CD14-positive monocyte (primary cell): ENCODE measurements at regions not wholly inside any gene's neighbourhood (a gene's known extent, or its start where the extent isn't known, plus 50 kb on each side); places are given as distances from the start of the nearest gene placed in this dataset.

Experiments
- DNase-seq, 3 donors: peaks; one replicate each; pipeline ENCODE4 v3.0.0-alpha.2; 2011 to 2022
- H2AFZ ChIP-seq: 2 replicates; pipeline ENCODE4 v1.6.0; 2012; ENCODE audit warnings: mild to moderate bottlenecking, low read depth, low read length, inconsistent platforms; ENCODE audit not compliant: insufficient read depth, poor library complexity, severe bottlenecking
- H3K27ac ChIP-seq, 2 donors: 1 replicate in 1 of 2; 2 replicates in 1 of 2; pipeline ENCODE4 v1.5.1; 2012 to 2013; ENCODE audit warnings: low read length in 2 of 2, control low read depth in 1 of 2, inconsistent platforms in 1 of 2, low read depth in 1 of 2, mild to moderate bottlenecking in 1 of 2
- H3K27me3 ChIP-seq, 2 donors: one replicate each; pipeline versions ENCODE4 v1.6.0 to v1.6.1; 2011 to 2013; ENCODE audit warnings: low read length in 2 of 2; ENCODE audit not compliant: control insufficient read depth in 2 of 2, insufficient read depth in 2 of 2
- H3K36me3 ChIP-seq, 2 donors: replicated peaks in 1 of 2; 1 replicate in 1 of 2; 2 replicates in 1 of 2; pipeline versions ENCODE4 v1.5.1 to v1.6.1; 2012 to 2013; ENCODE audit warnings: low read length in 2 of 2, control low read depth in 1 of 2, inconsistent platforms in 1 of 2, mild to moderate bottlenecking in 1 of 2; ENCODE audit not compliant: insufficient read depth in 2 of 2, control insufficient read depth in 1 of 2
- H3K4me1 ChIP-seq, 2 donors: 1 replicate in 1 of 2; 2 replicates in 1 of 2; pipeline versions ENCODE4 v1.5.1 to v1.6.1; 2012 to 2013; ENCODE audit warnings: low read length in 2 of 2, control low read depth in 1 of 2, inconsistent platforms in 1 of 2, mild to moderate bottlenecking in 1 of 2, moderate library complexity in 1 of 2; ENCODE audit not compliant: insufficient read depth in 2 of 2, control insufficient read depth in 1 of 2
- H3K4me2 ChIP-seq: replicated peaks from 2 replicates; pipeline ENCODE3; 2012; ENCODE audit warnings: low read length, moderate library complexity, mild to moderate bottlenecking; ENCODE audit not compliant: poor library complexity, severe bottlenecking; ENCODE audit errors: extremely low read depth
- H3K4me3 ChIP-seq, 3 experiments: fragments of 200-600 bp in 1 of 3; sonication (generic) in 1 of 3; replicated peaks in 1 of 3; 1 replicate in 2 of 3; 2 replicates in 1 of 3; pipeline ENCODE4 v1.5.1; 2011 to 2013; ENCODE audit warnings: low read length in 3 of 3, mild to moderate bottlenecking in 3 of 3, control low read depth in 2 of 3, low read depth in 2 of 3, inconsistent platforms in 1 of 3, moderate library complexity in 1 of 3
- H3K79me2 ChIP-seq: 2 replicates; pipeline ENCODE4 v1.6.0; 2012; ENCODE audit warnings: mild to moderate bottlenecking, control low read depth, inconsistent platforms, low read length, moderate library complexity; ENCODE audit not compliant: insufficient read depth
- H3K9ac ChIP-seq: 2 replicates; pipeline ENCODE4 v1.6.0; 2017; ENCODE audit warnings: low read length, mild to moderate bottlenecking; ENCODE audit not compliant: insufficient read depth, poor library complexity, severe bottlenecking
- H3K9me3 ChIP-seq, 2 donors: replicated peaks in 1 of 2; 1 replicate in 1 of 2; 2 replicates in 1 of 2; pipeline versions ENCODE4 v1.5.1 to v1.6.1; 2012 to 2013; ENCODE audit warnings: low read length in 2 of 2, control low read depth in 1 of 2; ENCODE audit not compliant: control insufficient read depth in 1 of 2, insufficient read depth in 1 of 2
- H4K20me1 ChIP-seq: 2 replicates; pipeline ENCODE4 v1.6.0; 2012; ENCODE audit warnings: mild to moderate bottlenecking, low read length, control low read depth, moderate library complexity; ENCODE audit not compliant: insufficient read depth
- H3K27ac Mint-ChIP-seq, 7 donors: one replicate each; pipeline ENCODE4 v1.8.0; 2020; ENCODE audit warnings: mild to moderate bottlenecking in 7 of 7, mixed read lengths in 7 of 7, moderate library complexity in 6 of 7, inconsistent platforms in 2 of 7
- H3K27me3 Mint-ChIP-seq, 3 donors: one replicate each; pipeline ENCODE4 v1.8.0; 2021 to 2022; ENCODE audit warnings: low read depth in 3 of 3, mild to moderate bottlenecking in 3 of 3, mixed read lengths in 3 of 3, moderate library complexity in 3 of 3, inconsistent platforms in 1 of 3
- H3K36me3 Mint-ChIP-seq, 2 donors: one replicate each; pipeline ENCODE4 v1.8.0; 2020; ENCODE audit warnings: mixed read lengths in 2 of 2, inconsistent platforms in 1 of 2, mild to moderate bottlenecking in 1 of 2
- H3K4me1 Mint-ChIP-seq: one replicate; pipeline ENCODE4 v1.8.0; 2020; ENCODE audit warnings: mild to moderate bottlenecking, mixed read lengths
- H3K4me3 Mint-ChIP-seq, 2 donors: one replicate each; pipeline ENCODE4 v1.8.0; 2020; ENCODE audit warnings: mild to moderate bottlenecking in 2 of 2, mixed read lengths in 2 of 2, moderate library complexity in 1 of 2
- H3K9me3 Mint-ChIP-seq, 7 donors: one replicate each; pipeline ENCODE4 v1.8.0; 2020 to 2022; ENCODE audit warnings: mixed read lengths in 7 of 7, mild to moderate bottlenecking in 6 of 7, moderate library complexity in 6 of 7, inconsistent platforms in 2 of 7
- WGBS: methylation state at CpG from one replicate; pipeline ENCODE4 v1.1.5; 2013; ENCODE audit warnings: missing lambda C conversion rate; ENCODE audit not compliant: insufficient coverage; 5-methylcytosine and 5-hydroxymethylcytosine counted together
- intact Hi-C, 2 donors: fragments of 100-400 bp; cut with micrococcal nuclease; formaldehyde crosslinking; loops; one replicate each; pipeline versions ENCODE4 v1.15.0 to v1.15.1; 2023
- TF ChIP-seq, protein P1 (sequence below): fragments of 200-600 bp; IDR thresholded peaks from one replicate; pipeline ENCODE4 v1.8.0; 2022; ENCODE audit warnings: antibody characterized with exemption, mild to moderate bottlenecking

DNA sequence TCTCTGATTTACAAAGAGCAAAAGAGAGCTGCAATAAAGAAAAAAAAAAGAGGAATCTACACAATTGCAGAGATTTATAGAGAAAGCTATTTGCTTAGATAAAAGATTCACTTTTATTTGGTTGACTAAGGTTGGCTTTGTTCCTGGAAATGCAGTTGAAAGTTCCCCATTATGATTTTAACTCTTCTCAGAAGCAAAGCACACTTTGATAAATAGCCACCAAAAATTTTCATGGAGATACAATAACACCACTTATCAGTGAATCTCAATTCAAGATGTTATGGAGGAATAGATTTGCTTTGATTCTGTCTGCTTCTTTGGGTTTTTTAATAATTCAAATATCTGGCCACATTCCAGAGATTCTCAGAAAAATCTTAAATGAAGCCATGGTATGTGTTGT, 88.5 kb upstream of the ANO3 start:
- H3K36me3 Mint-ChIP-seq: no peaks in the 10 kb centered on the region
- H2AFZ ChIP-seq: no peak overlapping the region
- intact Hi-C loops: no loop called here

DNA sequence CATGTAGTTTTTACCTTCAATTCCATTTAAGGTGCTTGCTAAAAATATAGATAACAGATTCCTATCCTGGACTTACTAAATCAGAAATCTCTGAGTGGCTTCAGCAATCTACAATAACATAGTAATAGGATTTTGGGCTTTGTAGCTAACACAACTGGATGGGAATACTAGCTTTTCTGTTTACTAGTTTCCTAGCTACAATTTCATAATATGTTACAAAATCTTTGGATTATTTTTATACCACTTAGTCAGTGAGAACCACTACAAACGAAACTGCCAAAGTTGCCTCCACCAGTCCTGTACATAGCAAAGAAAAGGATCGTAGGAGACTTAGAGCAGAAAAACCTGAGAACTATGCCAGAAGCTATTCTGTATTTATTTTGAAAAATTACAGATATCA, 87.7 kb upstream of the ANO3 start:
- Histone ChIP-seq H3K36me3 (no peaks in the 10 kb centered on the region), H3K4me3 (no peak overlapping the region), H4K20me1 (no peaks in the 10 kb centered on the region), H3K27ac (no peak overlapping the region), H3K9ac (no peak overlapping the region), H3K4me2 (no peak overlapping the region), H3K4me1 (no peaks in the 10 kb centered on the region), H2AFZ (no peak overlapping the region), H3K9me3 (no peaks in the 10 kb centered on the region), H3K27me3 (no peaks in the 10 kb centered on the region), H3K79me2 (no peaks in the 10 kb centered on the region)
- Mint-ChIP-seq H3K27me3 (peaks cover 1 to 3% (median 2%) of the 10 kb centered on the region in 3 donors), H3K27ac (no peak overlapping the region), H3K4me1 (no peaks in the 10 kb centered on the region), H3K36me3 (no peaks in the 10 kb centered on the region), H3K4me3 (no peak overlapping the region), H3K9me3 (peaks cover 0 to 10% (median 2%) of the 10 kb centered on the region in 7 donors)
- no peak for DNase-seq
- TF ChIP-seq, protein P1, sequence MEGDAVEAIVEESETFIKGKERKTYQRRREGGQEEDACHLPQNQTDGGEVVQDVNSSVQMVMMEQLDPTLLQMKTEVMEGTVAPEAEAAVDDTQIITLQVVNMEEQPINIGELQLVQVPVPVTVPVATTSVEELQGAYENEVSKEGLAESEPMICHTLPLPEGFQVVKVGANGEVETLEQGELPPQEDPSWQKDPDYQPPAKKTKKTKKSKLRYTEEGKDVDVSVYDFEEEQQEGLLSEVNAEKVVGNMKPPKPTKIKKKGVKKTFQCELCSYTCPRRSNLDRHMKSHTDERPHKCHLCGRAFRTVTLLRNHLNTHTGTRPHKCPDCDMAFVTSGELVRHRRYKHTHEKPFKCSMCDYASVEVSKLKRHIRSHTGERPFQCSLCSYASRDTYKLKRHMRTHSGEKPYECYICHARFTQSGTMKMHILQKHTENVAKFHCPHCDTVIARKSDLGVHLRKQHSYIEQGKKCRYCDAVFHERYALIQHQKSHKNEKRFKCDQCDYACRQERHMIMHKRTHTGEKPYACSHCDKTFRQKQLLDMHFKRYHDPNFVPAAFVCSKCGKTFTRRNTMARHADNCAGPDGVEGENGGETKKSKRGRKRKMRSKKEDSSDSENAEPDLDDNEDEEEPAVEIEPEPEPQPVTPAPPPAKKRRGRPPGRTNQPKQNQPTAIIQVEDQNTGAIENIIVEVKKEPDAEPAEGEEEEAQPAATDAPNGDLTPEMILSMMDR: no peak
- intact Hi-C loops: no loop called here
- WGBS: no CpG with 5 or more reads among the region's 2 CpGs

More for the DNA sequence above, 88.5 kb upstream of the ANO3 start:
- Mint-ChIP-seq H3K9me3 (peaks cover 0 to 7% (median 0%) of the 10 kb centered on the region in 7 donors), H3K27me3 (peaks cover 1 to 3% (median 2%) of the 10 kb centered on the region in 3 donors), H3K27ac (no peak overlapping the region), H3K4me3 (no peak overlapping the region), H3K4me1 (no peaks in the 10 kb centered on the region)
- H3K79me2 ChIP-seq: no peaks in the 10 kb centered on the region
- no peak overlapping the region for H3K4me2 ChIP-seq
- no peaks in the 10 kb centered on the region for H3K4me1 ChIP-seq
- no peaks in the 10 kb centered on the region for H3K36me3 ChIP-seq
- H3K9me3 ChIP-seq: no peaks in the 10 kb centered on the region
- DNase-seq: no peak
- H3K9ac ChIP-seq: no peak overlapping the region
- no peak overlapping the region for H3K27ac ChIP-seq
- no peak overlapping the region for H3K4me3 ChIP-seq
- no peaks in the 10 kb centered on the region for H4K20me1 ChIP-seq
- no peaks in the 10 kb centered on the region for H3K27me3 ChIP-seq
- TF ChIP-seq, protein P1: no peak
